CD4-positive, alpha-beta T cell treated with Interleukin-10 for 1 hour (primary cell): ENCODE measurements at regions not wholly inside any gene's neighbourhood (a gene's known extent, or its start where the extent isn't known, plus 50 kb on each side); places are given as distances from the start of the nearest gene placed in this dataset.

ENCODE experiments used
- DNase-seq: peaks from one replicate; pipeline ENCODE4 v3.0.0-alpha.2; 2020

- no peak for DNase-seq
Measured at GRCh38 chr18:61194726-61195125, 138.5 kb upstream of the CDH20 start.

GRCh38 chr18:61196750-61197149 lies 136.5 kb upstream of the CDH20 start:
- no peak for DNase-seq

- no peak for DNase-seq
Measured at GRCh38 chr18:61198486-61198885, 134.7 kb upstream of the CDH20 start.

- DNase-seq, result no peak
Measured at GRCh38 chr18:61199171-61199848, 133.9 kb upstream of the CDH20 start.

- no peak for DNase-seq
Measured at GRCh38 chr18:61201511-61201910, 131.7 kb upstream of the CDH20 start.

GRCh38 chr18:61203151-61203550 lies 130.1 kb upstream of the CDH20 start:
- DNase-seq, result no peak

- DNase-seq, result no peak
Measured at GRCh38 chr18:61209801-61210200, 123.4 kb upstream of the CDH20 start.

GRCh38 chr18:61216051-61216450 lies 117.2 kb upstream of the CDH20 start:
- DNase-seq, result no peak

- no peak for DNase-seq
Measured at GRCh38 chr18:61222206-61222605, 111.0 kb upstream of the CDH20 start.

- DNase-seq, result no peak
Measured at GRCh38 chr18:61225336-61225735, 107.9 kb upstream of the CDH20 start.

- DNase-seq, result no peak
Measured at GRCh38 chr18:61236356-61237057, 96.7 kb upstream of the CDH20 start.

GRCh38 chr18:61237529-61237928 lies 95.7 kb upstream of the CDH20 start:
- no peak for DNase-seq

- no peak for DNase-seq
Measured at GRCh38 chr18:61239051-61239450, 94.2 kb upstream of the CDH20 start.

GRCh38 chr18:61241260-61241853 lies 91.9 kb upstream of the CDH20 start:
- DNase-seq, result no peak

GRCh38 chr18:61244632-61245031 lies 88.6 kb upstream of the CDH20 start:
- DNase-seq, result no peak

GRCh38 chr18:61245276-61245675 lies 88.0 kb upstream of the CDH20 start:
- DNase-seq, result no peak

GRCh38 chr18:61248589-61248988 lies 84.6 kb upstream of the CDH20 start:
- no peak for DNase-seq

GRCh38 chr18:61256291-61256690 lies 76.9 kb upstream of the CDH20 start:
- no peak for DNase-seq

GRCh38 chr18:61261870-61262269 lies 71.4 kb upstream of the CDH20 start:
- no peak for DNase-seq

GRCh38 chr18:61272793-61273192 lies 60.4 kb upstream of the CDH20 start:
- DNase-seq, result no peak

GRCh38 chr18:61273533-61273932 lies 59.7 kb upstream of the CDH20 start:
- no peak for DNase-seq

- no peak for DNase-seq
Measured at GRCh38 chr18:61274416-61274960, 58.7 kb upstream of the CDH20 start.

- DNase-seq, result no peak
Measured at GRCh38 chr18:61277808-61278207, 55.4 kb upstream of the CDH20 start.

GRCh38 chr18:61281431-61281830 lies 51.8 kb upstream of the CDH20 start:
- DNase-seq, result no peak
